Naive thymus-derived CD4-positive, alpha-beta T cell (primary cell): ENCODE measurements at regions not wholly inside any gene's neighbourhood (a gene's known extent, or its start where the extent isn't known, plus 50 kb on each side); places are given as distances from the start of the nearest gene placed in this dataset.
"Not testable (repeated sequence)": the region's sequence is repeated elsewhere in the genome, so short reads cannot be mapped to it uniquely, and the experiment has no call there.

Source experiments
- ATAC-seq: fragments of 150-1000 bp; cut with Tn5 transposase; 2 replicates; pipeline ENCODE4 v1.10.0; 2021; ENCODE audit warnings: mild to moderate bottlenecking, moderate library complexity
- CTCF ChIA-PET: fragments of 350-600 bp; sonication (Branson Sonifier 250); formaldehyde crosslinking; loops from one replicate; lab custom pipeline; 2021; ENCODE audit warnings: antibody characterized with exemption; lab: Charles Lee
- POLR2A ChIA-PET: fragments of 350-600 bp; sonication (Branson Sonifier 250); formaldehyde crosslinking; loops from one replicate; lab custom pipeline; 2021; ENCODE audit warnings: antibody characterized with exemption, inconsistent platforms; lab: Charles Lee
- DNase-seq, 9 donors: peaks; one replicate each; pipeline versions ENCODE4 v3.0.0 to v3.0.0-alpha.2; 2020 to 2022; ENCODE audit warnings: mixed read lengths in 1 of 9
- H3K27ac ChIP-seq: one replicate; pipeline ENCODE4 v1.7.0; 2013; ENCODE audit warnings: mild to moderate bottlenecking, low read depth, low read length, moderate library complexity
- H3K27me3 ChIP-seq, 2 donors: one replicate each; pipeline ENCODE4 v1.7.0; 2013; ENCODE audit warnings: low read length in 2 of 2, mild to moderate bottlenecking in 2 of 2, moderate library complexity in 2 of 2; ENCODE audit not compliant: control insufficient read depth in 2 of 2, insufficient read depth in 2 of 2
- H3K36me3 ChIP-seq, 3 experiments: 1 replicate in 2 of 3; 2 replicates in 1 of 3; pipeline ENCODE4 v1.7.0; 2013; ENCODE audit warnings: low read length in 3 of 3, mild to moderate bottlenecking in 3 of 3, moderate library complexity in 1 of 3; ENCODE audit not compliant: insufficient read depth in 3 of 3, control insufficient read depth in 2 of 3
- H3K4me1 ChIP-seq, 2 donors: one replicate each; pipeline ENCODE4 v1.7.0; 2013; ENCODE audit warnings: low read length in 2 of 2, mild to moderate bottlenecking in 2 of 2, moderate library complexity in 1 of 2; ENCODE audit not compliant: control insufficient read depth in 2 of 2, insufficient read depth in 2 of 2
- H3K4me3 ChIP-seq: 2 replicates; pipeline ENCODE4 v1.7.0; 2013; ENCODE audit warnings: mild to moderate bottlenecking, low read length
- H3K9me3 ChIP-seq, 3 experiments: 1 replicate in 2 of 3; 2 replicates in 1 of 3; pipeline ENCODE4 v1.7.0; 2013; ENCODE audit warnings: low read length in 3 of 3; ENCODE audit not compliant: control insufficient read depth in 2 of 3
- H3K27ac Mint-ChIP-seq, 9 donors: one replicate each; pipeline ENCODE4 v1.8.0; 2020 to 2022; ENCODE audit warnings: mixed read lengths in 9 of 9, mild to moderate bottlenecking in 8 of 9, moderate library complexity in 5 of 9, inconsistent platforms in 2 of 9
- H3K27me3 Mint-ChIP-seq, 5 donors: one replicate each; pipeline ENCODE4 v1.8.0; 2021 to 2022; ENCODE audit warnings: mixed read lengths in 5 of 5, mild to moderate bottlenecking in 1 of 5
- H3K36me3 Mint-ChIP-seq, 5 donors: one replicate each; pipeline ENCODE4 v1.8.0; 2020 to 2022; ENCODE audit warnings: mixed read lengths in 5 of 5, mild to moderate bottlenecking in 3 of 5, inconsistent platforms in 1 of 5
- H3K4me1 Mint-ChIP-seq, 7 donors: one replicate each; pipeline ENCODE4 v1.8.0; 2020 to 2022; ENCODE audit warnings: mixed read lengths in 7 of 7, mild to moderate bottlenecking in 3 of 7, inconsistent platforms in 1 of 7
- H3K4me3 Mint-ChIP-seq, 10 donors: one replicate each; pipeline ENCODE4 v1.8.0; 2020 to 2022; ENCODE audit warnings: mild to moderate bottlenecking in 10 of 10, mixed read lengths in 10 of 10, moderate library complexity in 6 of 10, inconsistent platforms in 2 of 10
- H3K9me3 Mint-ChIP-seq, 11 donors: one replicate each; pipeline ENCODE4 v1.8.0; 2020 to 2022; ENCODE audit warnings: mixed read lengths in 11 of 11, mild to moderate bottlenecking in 4 of 11, inconsistent platforms in 1 of 11, moderate library complexity in 1 of 11
- intact Hi-C, 2 donors: fragments of 100-400 bp; cut with micrococcal nuclease; formaldehyde crosslinking; loops; one replicate each; pipeline ENCODE4 v1.15.1; 2023

- ChIA-PET CTCF (no interaction called here), POLR2A (no interaction called here)
- no peaks in the 10 kb centered on the region for H3K27me3 ChIP-seq
- Mint-ChIP-seq H3K9me3 (peaks cover 5 to 21% (median 13%) of the 10 kb centered on the region in 11 donors), H3K27ac (no peak overlapping the region), H3K4me3 (no peak overlapping the region), H3K27me3 (peaks cover 0 to 4% (median 2%) of the 10 kb centered on the region in 5 donors), H3K36me3 (peaks cover 0 to 6% (median 0%) of the 10 kb centered on the region in 5 donors), H3K4me1 (no peaks in the 10 kb centered on the region)
- H3K9me3 ChIP-seq, result peaks cover 0 to 4% (median 0%) of the 10 kb centered on the region in 3 experiments
- H3K27ac ChIP-seq, result no peak overlapping the region
- DNase-seq (no peak), ATAC-seq (no peak)
- intact Hi-C loops, result no loop called here
- no peak overlapping the region for H3K4me3 ChIP-seq
- H3K4me1 ChIP-seq, result no peaks in the 10 kb centered on the region
- no peaks in the 10 kb centered on the region for H3K36me3 ChIP-seq
Measured at GRCh38 chr1:96524100-96524499, 197.5 kb upstream of the PTBP2 start.

DNA sequence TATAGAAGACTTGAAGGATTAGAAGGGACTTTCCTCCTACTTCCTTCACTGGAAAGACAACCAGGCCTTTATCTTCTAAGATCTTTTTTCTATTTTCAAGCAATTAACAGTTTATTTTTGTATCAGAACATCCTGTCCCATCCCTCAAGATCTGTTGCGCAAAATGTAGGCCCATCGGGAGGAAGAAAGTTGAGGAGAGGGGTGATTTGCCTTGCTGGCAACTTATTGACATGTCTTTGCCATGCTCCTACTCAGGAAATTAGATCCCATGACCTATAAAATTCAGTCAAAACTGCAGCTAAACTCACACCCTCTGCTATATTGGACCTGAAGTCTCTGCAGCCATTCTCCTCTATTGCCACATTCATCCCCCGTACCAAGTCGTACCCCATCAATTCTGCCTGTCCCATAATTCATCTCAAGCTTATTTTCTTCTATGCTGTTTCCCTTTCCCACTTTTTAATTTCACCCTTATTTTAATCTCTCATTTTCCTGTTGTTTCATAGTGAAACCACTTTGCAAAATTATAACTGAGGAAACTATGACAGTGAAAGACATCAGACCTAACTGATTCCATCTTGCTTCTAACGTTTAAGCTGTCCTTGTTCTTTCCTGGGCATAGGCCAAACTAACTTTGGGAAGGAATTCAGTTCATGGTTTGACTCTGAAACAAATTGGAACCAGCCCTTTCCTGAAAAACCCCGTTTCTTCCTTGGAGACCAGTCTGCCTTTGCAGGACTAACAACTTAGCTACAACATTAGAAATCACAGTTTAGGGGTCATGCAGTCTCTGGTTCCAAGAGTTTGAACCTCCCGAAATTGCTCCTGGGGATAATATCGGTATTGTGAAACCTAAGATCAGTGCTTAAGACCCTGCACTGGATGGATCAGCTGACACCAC is 195.7 kb upstream of the PTBP2 start:
- no peak overlapping the region for H3K27ac Mint-ChIP-seq
- no peak for ATAC-seq
- POLR2A ChIA-PET, result no interaction called here

DNA sequence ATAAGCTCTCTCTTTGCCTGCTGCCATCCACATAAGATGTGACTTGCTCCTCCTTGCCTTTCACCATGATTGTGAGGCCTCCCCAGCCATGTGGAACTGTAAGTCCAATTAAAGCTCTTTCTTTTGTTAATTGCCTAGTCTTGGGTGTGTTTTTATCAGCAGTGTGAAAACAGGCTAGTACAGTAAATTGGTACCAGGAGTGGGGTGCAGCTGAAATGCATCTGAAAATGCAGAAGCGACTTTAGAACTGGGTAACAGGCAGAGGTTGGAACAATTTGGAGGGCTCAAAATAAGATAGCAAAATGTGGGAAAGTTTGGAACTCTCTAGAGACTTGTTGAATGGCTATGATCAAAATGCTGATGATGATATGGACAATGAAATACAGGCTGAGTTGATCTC is 192.9 kb upstream of the PTBP2 start:
- H3K27ac ChIP-seq, H3K4me1 ChIP-seq, H3K4me3 ChIP-seq, DNase-seq, H3K27me3 ChIP-seq, ATAC-seq, POLR2A ChIA-PET, H3K4me1 Mint-ChIP-seq, CTCF ChIA-PET, H3K36me3 ChIP-seq, H3K27ac Mint-ChIP-seq, H3K27me3 Mint-ChIP-seq, H3K36me3 Mint-ChIP-seq, H3K4me3 Mint-ChIP-seq, H3K9me3 ChIP-seq, intact Hi-C loops: not testable (repeated sequence)
- peaks cover 7 to 27% (median 16%) of the 10 kb centered on the region in 11 donors for H3K9me3 Mint-ChIP-seq

More for the DNA sequence above, 195.7 kb upstream of the PTBP2 start:
- Mint-ChIP-seq H3K36me3 (peaks cover 0 to 8% (median 0%) of the 10 kb centered on the region in 5 donors), H3K4me3 (no peak overlapping the region), H3K27me3 (peaks cover 0 to 4% (median under 1%) of the 10 kb centered on the region in 5 donors), H3K9me3 (peaks cover 5 to 22% (median 14%) of the 10 kb centered on the region in 11 donors), H3K4me1 (no peaks in the 10 kb centered on the region)
- intact Hi-C loops, result no loop called here
- peaks cover 0 to 4% (median 0%) of the 10 kb centered on the region in 3 experiments for H3K9me3 ChIP-seq
- CTCF ChIA-PET, result no interaction called here
- H3K27me3 ChIP-seq, result no peaks in the 10 kb centered on the region
- no peaks in the 10 kb centered on the region for H3K4me1 ChIP-seq
- DNase-seq, result no peak
- no peak overlapping the region for H3K27ac ChIP-seq
- H3K36me3 ChIP-seq, result no peaks in the 10 kb centered on the region
- H3K4me3 ChIP-seq, result no peak overlapping the region

GRCh38 chr1:96533820-96534219 is 187.8 kb upstream of the PTBP2 start:
- H3K4me1 ChIP-seq, result no peaks in the 10 kb centered on the region
- DNase-seq, result no peak
- peaks cover 0 to under 1% (median 0%) of the 10 kb centered on the region in 3 experiments for H3K9me3 ChIP-seq
- ChIA-PET POLR2A (no interaction called here), CTCF (no interaction called here)
- Mint-ChIP-seq H3K36me3 (peaks cover 0 to 6% (median 0%) of the 10 kb centered on the region in 5 donors), H3K27ac (no peak overlapping the region), H3K4me1 (no peaks in the 10 kb centered on the region), H3K4me3 (no peak overlapping the region), H3K27me3 (peaks cover 0 to 9% (median 6%) of the 10 kb centered on the region in 5 donors), H3K9me3 (peaks cover 3 to 13% (median 5%) of the 10 kb centered on the region in 11 donors)
- H3K27ac ChIP-seq, result no peak overlapping the region
- intact Hi-C loops, result no loop called here
- no peak overlapping the region for H3K4me3 ChIP-seq
- no peaks in the 10 kb centered on the region for H3K36me3 ChIP-seq
- ATAC-seq, result no peak
- peaks cover 0 to 2% of the 10 kb centered on the region in 2 donors for H3K27me3 ChIP-seq

- intact Hi-C loops, result no loop called here
- Histone ChIP-seq H3K9me3 (no peaks in the 10 kb centered on the region), H3K36me3 (no peaks in the 10 kb centered on the region), H3K4me1 (no peaks in the 10 kb centered on the region), H3K4me3 (no peak overlapping the region), H3K27ac (no peak overlapping the region), H3K27me3 (peaks cover 0 to 2% of the 10 kb centered on the region in 2 donors)
- ChIA-PET POLR2A (no interaction called here), CTCF (no interaction called here)
- H3K27ac Mint-ChIP-seq, result no peak overlapping the region
- H3K4me1 Mint-ChIP-seq, result no peaks in the 10 kb centered on the region
- no peak overlapping the region for H3K4me3 Mint-ChIP-seq
- H3K36me3 Mint-ChIP-seq, result no peaks in the 10 kb centered on the region
- peaks cover 0 to 8% (median 0%) of the 10 kb centered on the region in 5 donors for H3K27me3 Mint-ChIP-seq
- ATAC-seq, result no peak
- peaks cover 0 to 3% (median 0%) of the 10 kb centered on the region in 11 donors for H3K9me3 Mint-ChIP-seq
- no peak for DNase-seq
Measured at GRCh38 chr1:96536581-96536980, 185.0 kb upstream of the PTBP2 start.

- H3K4me3 Mint-ChIP-seq, result no peak overlapping the region
- Histone ChIP-seq H3K4me1 (no peaks in the 10 kb centered on the region), H3K27me3 (peaks cover 0 to 2% of the 10 kb centered on the region in 2 donors), H3K36me3 (no peaks in the 10 kb centered on the region), H3K27ac (no peak overlapping the region), H3K9me3 (no peaks in the 10 kb centered on the region), H3K4me3 (no peak overlapping the region)
- H3K4me1 Mint-ChIP-seq, result no peaks in the 10 kb centered on the region
- POLR2A ChIA-PET, result no interaction called here
- ATAC-seq (no peak), DNase-seq (no peak)
- intact Hi-C loops, result no loop called here
- H3K27me3 Mint-ChIP-seq, result peaks cover 0 to 8% (median 2%) of the 10 kb centered on the region in 5 donors
- no peak overlapping the region for H3K27ac Mint-ChIP-seq
- peaks cover 0 to 3% (median 0%) of the 10 kb centered on the region in 11 donors for H3K9me3 Mint-ChIP-seq
- H3K36me3 Mint-ChIP-seq, result no peaks in the 10 kb centered on the region
- CTCF ChIA-PET, result no interaction called here
Measured at GRCh38 chr1:96538111-96538641, 183.4 kb upstream of the PTBP2 start.
